ENCODE measurements at regions not wholly inside any gene's neighbourhood (a gene's known extent, or its start where the extent isn't known, plus 50 kb on each side); places are given as distances from the start of the nearest gene placed in this dataset.

DNA sequence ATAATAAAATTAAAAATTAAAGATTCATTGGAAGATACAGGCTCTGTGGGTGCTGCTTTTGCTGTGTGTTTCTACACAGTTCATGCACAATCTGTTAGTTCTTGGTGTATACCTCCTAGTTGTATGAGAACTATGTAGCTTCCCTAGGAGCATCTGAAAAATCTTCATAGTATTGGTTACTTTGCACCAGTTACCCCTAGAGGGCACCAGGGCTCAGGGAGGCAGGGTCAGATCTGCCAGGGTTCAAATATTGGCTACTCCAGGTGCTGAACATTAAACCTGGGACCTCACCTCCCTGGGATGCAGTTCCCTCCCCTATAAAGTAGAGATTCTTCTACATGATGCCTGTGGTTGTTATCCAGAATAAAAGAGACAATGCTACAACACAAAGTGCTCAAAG is 583.0 kb upstream of the CDH11 start:
- TF ChIP-seq EZH2 (IDR thresholded peaks at IDR 0.05; ENCODE audit: borderline replicate concordance, insufficient read depth, low read depth, low read length, poor library complexity, severe bottlenecking), result no peak
- TF ChIP-seq, protein P1, sequence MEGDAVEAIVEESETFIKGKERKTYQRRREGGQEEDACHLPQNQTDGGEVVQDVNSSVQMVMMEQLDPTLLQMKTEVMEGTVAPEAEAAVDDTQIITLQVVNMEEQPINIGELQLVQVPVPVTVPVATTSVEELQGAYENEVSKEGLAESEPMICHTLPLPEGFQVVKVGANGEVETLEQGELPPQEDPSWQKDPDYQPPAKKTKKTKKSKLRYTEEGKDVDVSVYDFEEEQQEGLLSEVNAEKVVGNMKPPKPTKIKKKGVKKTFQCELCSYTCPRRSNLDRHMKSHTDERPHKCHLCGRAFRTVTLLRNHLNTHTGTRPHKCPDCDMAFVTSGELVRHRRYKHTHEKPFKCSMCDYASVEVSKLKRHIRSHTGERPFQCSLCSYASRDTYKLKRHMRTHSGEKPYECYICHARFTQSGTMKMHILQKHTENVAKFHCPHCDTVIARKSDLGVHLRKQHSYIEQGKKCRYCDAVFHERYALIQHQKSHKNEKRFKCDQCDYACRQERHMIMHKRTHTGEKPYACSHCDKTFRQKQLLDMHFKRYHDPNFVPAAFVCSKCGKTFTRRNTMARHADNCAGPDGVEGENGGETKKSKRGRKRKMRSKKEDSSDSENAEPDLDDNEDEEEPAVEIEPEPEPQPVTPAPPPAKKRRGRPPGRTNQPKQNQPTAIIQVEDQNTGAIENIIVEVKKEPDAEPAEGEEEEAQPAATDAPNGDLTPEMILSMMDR (IDR thresholded peaks at IDR 0.05), result no peak
